ENCODE measurements at regions not wholly inside any gene's neighbourhood (a gene's known extent, or its start where the extent isn't known, plus 50 kb on each side); places are given as distances from the start of the nearest gene placed in this dataset.
"Not testable (repeated sequence)": the region's sequence is repeated elsewhere in the genome, so short reads cannot be mapped to it uniquely, and the experiment has no call there.

- DNase-seq: not testable (repeated sequence)
Measured at GRCh38 chr7:35853194-35853593, 52.3 kb downstream of the SEPTIN7 start.

GRCh38 chr7:35854311-35854710 is 53.5 kb downstream of the SEPTIN7 start:
- DNase-seq: no peak

- no peak for DNase-seq
Measured at GRCh38 chr7:35856175-35856574, 55.3 kb downstream of the SEPTIN7 start.

GRCh38 chr7:35860664-35861063 is 59.8 kb downstream of the SEPTIN7 start:
- no peak for DNase-seq

GRCh38 chr7:35865287-35865686 is 64.4 kb downstream of the SEPTIN7 start:
- no peak for DNase-seq

- no peak for DNase-seq
Measured at GRCh38 chr7:35866186-35866585, 65.3 kb downstream of the SEPTIN7 start.

GRCh38 chr7:35869117-35869516 is 68.3 kb downstream of the SEPTIN7 start:
- not testable (repeated sequence) for DNase-seq

GRCh38 chr7:35869810-35870209 is 69.0 kb downstream of the SEPTIN7 start:
- no peak for DNase-seq

GRCh38 chr7:35871856-35872255 is 71.0 kb downstream of the SEPTIN7 start:
- no peak for DNase-seq

- no peak for DNase-seq
Measured at GRCh38 chr7:35874886-35875285, 74.0 kb downstream of the SEPTIN7 start.

- DNase-seq: no peak
Measured at GRCh38 chr7:35875292-35875691, 74.4 kb downstream of the SEPTIN7 start.

- no peak for DNase-seq
Measured at GRCh38 chr7:35878351-35878750, 77.5 kb downstream of the SEPTIN7 start.

- not testable (repeated sequence) for DNase-seq
Measured at GRCh38 chr7:35887430-35887829, 86.6 kb downstream of the SEPTIN7 start.

GRCh38 chr7:35889001-35889400 is 88.1 kb downstream of the SEPTIN7 start:
- DNase-seq: no peak

GRCh38 chr7:35889870-35890269 is 89.0 kb downstream of the SEPTIN7 start:
- DNase-seq: no peak

GRCh38 chr7:35891004-35891830 is 90.4 kb downstream of the SEPTIN7 start:
- DNase-seq: no peak

- no peak for DNase-seq
Measured at GRCh38 chr7:35893649-35894048, 92.8 kb downstream of the SEPTIN7 start.

- DNase-seq: no peak
Measured at GRCh38 chr7:35894721-35895120, 93.9 kb downstream of the SEPTIN7 start.

GRCh38 chr7:35900651-35901050 is 99.8 kb downstream of the SEPTIN7 start:
- DNase-seq: no peak

GRCh38 chr7:35905555-35905954 is 104.7 kb downstream of the SEPTIN7 start:
- no peak for DNase-seq

GRCh38 chr7:35906191-35906908 is 105.5 kb downstream of the SEPTIN7 start:
- peak; percentile 86 for DNase-seq

GRCh38 chr7:35908331-35909216 is 107.7 kb downstream of the SEPTIN7 start:
- DNase-seq: no peak

- no peak for DNase-seq
Measured at GRCh38 chr7:35909870-35910357, 109.1 kb downstream of the SEPTIN7 start.
